IMR-90 (cell line): ENCODE measurements at regions not wholly inside any gene's neighbourhood (a gene's known extent, or its start where the extent isn't known, plus 50 kb on each side); places are given as distances from the start of the nearest gene placed in this dataset.

ENCODE experiments used
- ATAC-seq: fragments of 200-7000 bp; cut with Tn5 transposase; 2 replicates; pipeline ENCODE4 v1.9.1; 2020; ENCODE audit warnings: low read depth, mild to moderate bottlenecking, moderate library complexity
- BruUV-seq: library from RNA; stranded (reverse); fragments of 400-500 nt; replicated peaks from 2 replicates; lab custom pipeline; 2021; lab: Mats Ljungman, UMichigan
- CTCF ChIA-PET: fragments of 300-600 bp; formaldehyde crosslinking; extraction: SDS; loops from one replicate; lab custom pipeline; 2021; ENCODE audit warnings: antibody characterized with exemption; lab: Yijun Ruan, JAX
- POLR2A ChIA-PET: fragments of 300-600 bp; sonication (Branson Sonifier 250); formaldehyde crosslinking; loops from one replicate; lab custom pipeline; 2022; ENCODE audit warnings: antibody characterized with exemption; ENCODE audit not compliant: unreplicated experiment; lab: Charles Lee
- DNase-seq: peaks from one replicate; pipeline ENCODE4 v3.0.0; 2013
- H2AFZ ChIP-seq: replicated peaks from 2 replicates; pipeline ENCODE3; 2013; ENCODE audit warnings: low read length, mild to moderate bottlenecking; ENCODE audit not compliant: poor library complexity
- H2AK5ac ChIP-seq: 2 replicates; pipeline ENCODE4 v1.6.1; 2013; ENCODE audit warnings: low read depth, low read length, inconsistent platforms
- H2AK9ac ChIP-seq: replicated peaks from 2 replicates; pipeline ENCODE3; 2013; ENCODE audit warnings: mild to moderate bottlenecking, low read depth, low read length, moderate library complexity; ENCODE audit not compliant: poor library complexity
- H2BK120ac ChIP-seq: 2 replicates; pipeline ENCODE4 v1.6.1; 2013; ENCODE audit warnings: low read depth, low read length, inconsistent platforms
- H2BK15ac ChIP-seq: 3 replicates; pipeline ENCODE4 v1.6.1; 2013; ENCODE audit warnings: low read depth, low read length, inconsistent platforms
- H2BK20ac ChIP-seq: 2 replicates; pipeline ENCODE4 v1.6.1; 2013; ENCODE audit warnings: low read depth, mild to moderate bottlenecking, inconsistent platforms, low read length, moderate library complexity
- H2BK5ac ChIP-seq: 2 replicates; pipeline ENCODE4 v1.6.1; 2013; ENCODE audit warnings: mild to moderate bottlenecking, low read depth, low read length, inconsistent platforms; ENCODE audit not compliant: poor library complexity, severe bottlenecking
- H3K14ac ChIP-seq: replicated peaks from 2 replicates; pipeline ENCODE4 v1.6.1; 2013; ENCODE audit warnings: low read depth, low read length, inconsistent platforms
- H3K18ac ChIP-seq: 2 replicates; pipeline ENCODE4 v1.6.1; 2013; ENCODE audit warnings: low read depth, low read length, control low read depth
- H3K23ac ChIP-seq: 2 replicates; pipeline ENCODE4 v1.6.1; 2013; ENCODE audit warnings: low read depth, low read length, inconsistent platforms
- H3K27ac ChIP-seq: 2 replicates; pipeline ENCODE4 v1.5.1; 2013; ENCODE audit warnings: mild to moderate bottlenecking, control low read depth, low read length; ENCODE audit not compliant: insufficient read depth
- H3K27me3 ChIP-seq: 2 replicates; pipeline ENCODE4 v1.6.1; 2013; ENCODE audit warnings: low read length; ENCODE audit not compliant: control insufficient read depth, insufficient read depth
- H3K36me3 ChIP-seq: 2 replicates; pipeline ENCODE4 v1.6.1; 2013; ENCODE audit warnings: low read length, mixed read lengths; ENCODE audit not compliant: control insufficient read depth, insufficient read depth
- H3K4ac ChIP-seq: 2 replicates; pipeline ENCODE4 v1.6.1; 2013; ENCODE audit warnings: low read depth, low read length, inconsistent platforms
- H3K4me1 ChIP-seq: 2 replicates; pipeline ENCODE4 v1.6.1; 2013; ENCODE audit warnings: low read length, mixed read lengths; ENCODE audit not compliant: control insufficient read depth, insufficient read depth
- H3K4me2 ChIP-seq: 2 replicates; pipeline ENCODE4 v1.6.1; 2013; ENCODE audit warnings: low read depth, mild to moderate bottlenecking, control low read depth, low read length, moderate library complexity
- H3K4me3 ChIP-seq: 2 replicates; pipeline ENCODE4 v1.5.1; 2013; ENCODE audit warnings: low read depth, mild to moderate bottlenecking, control low read depth, low read length, moderate library complexity; ENCODE audit not compliant: insufficient read depth
- H3K56ac ChIP-seq: 2 replicates; pipeline ENCODE4 v1.6.1; 2013; ENCODE audit warnings: low read length, inconsistent platforms; ENCODE audit not compliant: insufficient read depth; ENCODE audit errors: extremely low read depth
- H3K79me1 ChIP-seq, 2 experiments: 2 replicates each; pipeline ENCODE4 v1.6.1; 2013; ENCODE audit warnings: low read length in 2 of 2, inconsistent platforms in 1 of 2, low read depth in 1 of 2
- H3K9ac ChIP-seq: 2 replicates; pipeline ENCODE4 v1.6.1; 2013; ENCODE audit warnings: low read depth, low read length, control low read depth
- H3K9me1 ChIP-seq: 2 replicates; pipeline ENCODE4 v1.6.1; 2013; ENCODE audit warnings: low read length, inconsistent platforms; ENCODE audit not compliant: insufficient read depth
- H3K9me3 ChIP-seq: 2 replicates; pipeline ENCODE4 v1.6.1; 2013; ENCODE audit warnings: low read length; ENCODE audit not compliant: control insufficient read depth, insufficient read depth
- H4K20me1 ChIP-seq: 2 replicates; pipeline ENCODE4 v1.6.1; 2013; ENCODE audit warnings: low read length, inconsistent platforms; ENCODE audit not compliant: insufficient read depth
- H4K5ac ChIP-seq: 2 replicates; pipeline ENCODE4 v1.6.1; 2013; ENCODE audit warnings: mild to moderate bottlenecking, low read depth, low read length, control low read depth
- H4K8ac ChIP-seq, 2 experiments: 2 replicates each; pipeline ENCODE4 v1.6.1; 2013; ENCODE audit warnings: low read depth in 2 of 2, low read length in 2 of 2, control low read depth in 1 of 2, inconsistent platforms in 1 of 2
- H4K91ac ChIP-seq: 2 replicates; pipeline ENCODE4 v1.6.1; 2013; ENCODE audit warnings: low read depth, low read length, inconsistent platforms; ENCODE audit not compliant: insufficient read depth
- CEBPB ChIP-seq: IDR thresholded peaks from 2 replicates; pipeline ENCODE4 v1.6.1; 2012; ENCODE audit warnings: low read depth, low read length, improper control_type of control experiment
- MAFK ChIP-seq: IDR thresholded peaks from 2 replicates; pipeline ENCODE4 v1.6.1; 2012; ENCODE audit warnings: low read depth, low read length, improper control_type of control experiment
- WGBS, 2 experiments: methylation state at CpG; one replicate each; pipeline versions ENCODE4 v1.1.5 to v1.1.7; 2013; ENCODE audit warnings: missing lambda C conversion rate in 2 of 2; ENCODE audit not compliant: insufficient read length in 1 of 2; ENCODE audit errors: extremely low coverage in 2 of 2; 5-methylcytosine and 5-hydroxymethylcytosine counted together
- dilution Hi-C: fragments of 300-500 bp; cut with HindIII; formaldehyde crosslinking; loops from one replicate; pipeline ENCODE4 v1.14.3; 2018; ENCODE audit warnings: low sequenced_read_pairs; ENCODE audit not compliant: unreplicated experiment
- in situ Hi-C: fragments of 300-500 bp; cut with MboI; formaldehyde crosslinking; loops from 3 replicates; pipeline ENCODE4 v1.14.3; 2019; ENCODE audit warnings: low sequenced_read_pairs, inconsistent platforms, mixed read lengths
- intact Hi-C: fragments of 100-400 bp; cut with micrococcal nuclease; formaldehyde crosslinking; loops from 2 replicates; pipeline ENCODE4 v1.10.0; 2022

- no peak overlapping the region for H2BK120ac ChIP-seq
- no peak overlapping the region for H3K27ac ChIP-seq
- H3K56ac ChIP-seq: no peak overlapping the region
- dilution Hi-C loops: no loop called here
- H3K9me1 ChIP-seq: no peaks in the 10 kb centered on the region
- BruUV-seq: no TSS peak
- peaks cover 6% of the 10 kb centered on the region for H3K27me3 ChIP-seq
- H4K8ac ChIP-seq: no peak overlapping the region
- no peak for ATAC-seq
- no peak overlapping the region for H4K5ac ChIP-seq
- H3K23ac ChIP-seq: no peak overlapping the region
- in situ Hi-C loops: no loop called here
- no peak overlapping the region for H3K4me3 ChIP-seq
- TF ChIP-seq MAFK (no peak), CEBPB (0 out of 2 replicates have a peak, but pooled peaks have one; percentile 18)
- no peak overlapping the region for H4K91ac ChIP-seq
- no peak overlapping the region for H3K14ac ChIP-seq
- intact Hi-C loops: no loop called here
- WGBS, 2 experiments: no CpG with 5 or more reads among the region's 4 CpGs
- CTCF ChIA-PET: interaction anchor here (0.6 kb wide), 1 partner anchor 619 kb away, joined by 3 read pairs; no protein-coding TSS in a partner anchor
- no peak overlapping the region for H3K18ac ChIP-seq
- no peaks in the 10 kb centered on the region for H3K4me1 ChIP-seq
- H2BK15ac ChIP-seq: no peak overlapping the region
- H2AFZ ChIP-seq: no peak overlapping the region
- H3K9ac ChIP-seq: no peak overlapping the region
- H2BK20ac ChIP-seq: no peak overlapping the region
- no peak for DNase-seq
- H3K79me1 ChIP-seq: no peaks in the 10 kb centered on the region
- no peak overlapping the region for H2AK5ac ChIP-seq
- no peak overlapping the region for H3K4ac ChIP-seq
- H4K20me1 ChIP-seq: no peaks in the 10 kb centered on the region
- H3K4me2 ChIP-seq: no peak overlapping the region
- no peak overlapping the region for H2AK9ac ChIP-seq
- POLR2A ChIA-PET: no interaction called here
- H3K36me3 ChIP-seq: no peaks in the 10 kb centered on the region
- no peak overlapping the region for H2BK5ac ChIP-seq
- no peaks in the 10 kb centered on the region for H3K9me3 ChIP-seq
These were observed 270.5 kb downstream of the TTC6 start for GRCh38 chr14:37865719-37866549.
